ENCODE measurements at regions not wholly inside any gene's neighbourhood (a gene's known extent, or its start where the extent isn't known, plus 50 kb on each side); places are given as distances from the start of the nearest gene placed in this dataset.

DNA sequence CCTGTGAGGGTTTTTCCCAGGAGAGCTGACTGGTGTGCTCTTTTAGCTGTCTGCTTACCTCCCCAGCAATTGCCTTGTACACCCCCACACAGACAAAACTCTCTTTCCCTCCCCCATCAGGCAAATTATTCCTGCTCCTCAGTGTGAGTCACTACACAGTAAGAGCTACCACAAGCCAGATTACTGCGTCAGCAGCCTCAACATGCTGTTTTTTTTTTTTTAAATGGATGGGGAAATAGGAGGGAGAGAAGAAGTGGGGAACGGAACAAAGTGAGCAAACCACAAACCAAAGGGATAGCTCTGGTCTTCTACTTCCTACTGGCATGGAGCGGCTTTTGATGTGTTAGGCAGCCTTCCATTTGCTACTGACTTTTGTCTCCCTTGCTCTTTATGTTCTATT, 107.5 kb upstream of the ACSL4 start:
- TF ChIP-seq, protein P1, sequence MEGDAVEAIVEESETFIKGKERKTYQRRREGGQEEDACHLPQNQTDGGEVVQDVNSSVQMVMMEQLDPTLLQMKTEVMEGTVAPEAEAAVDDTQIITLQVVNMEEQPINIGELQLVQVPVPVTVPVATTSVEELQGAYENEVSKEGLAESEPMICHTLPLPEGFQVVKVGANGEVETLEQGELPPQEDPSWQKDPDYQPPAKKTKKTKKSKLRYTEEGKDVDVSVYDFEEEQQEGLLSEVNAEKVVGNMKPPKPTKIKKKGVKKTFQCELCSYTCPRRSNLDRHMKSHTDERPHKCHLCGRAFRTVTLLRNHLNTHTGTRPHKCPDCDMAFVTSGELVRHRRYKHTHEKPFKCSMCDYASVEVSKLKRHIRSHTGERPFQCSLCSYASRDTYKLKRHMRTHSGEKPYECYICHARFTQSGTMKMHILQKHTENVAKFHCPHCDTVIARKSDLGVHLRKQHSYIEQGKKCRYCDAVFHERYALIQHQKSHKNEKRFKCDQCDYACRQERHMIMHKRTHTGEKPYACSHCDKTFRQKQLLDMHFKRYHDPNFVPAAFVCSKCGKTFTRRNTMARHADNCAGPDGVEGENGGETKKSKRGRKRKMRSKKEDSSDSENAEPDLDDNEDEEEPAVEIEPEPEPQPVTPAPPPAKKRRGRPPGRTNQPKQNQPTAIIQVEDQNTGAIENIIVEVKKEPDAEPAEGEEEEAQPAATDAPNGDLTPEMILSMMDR (IDR thresholded peaks at IDR 0.05): no peak
- TF ChIP-seq POLR2A (IDR thresholded peaks at IDR 0.05): no peak
